Hepatocyte (in vitro differentiated cells): ENCODE measurements at regions not wholly inside any gene's neighbourhood (a gene's known extent, or its start where the extent isn't known, plus 50 kb on each side); places are given as distances from the start of the nearest gene placed in this dataset.

Experiments
- DNase-seq: peaks from one replicate; pipeline ENCODE4 v3.0.0-alpha.2; 2016; ENCODE audit warnings: low spot score
- H2AFZ ChIP-seq: fragments of 200-600 bp; sonication (generic); 2 replicates; pipeline ENCODE4 v1.6.0; 2016; ENCODE audit warnings: antibody characterized with exemption, mild to moderate bottlenecking
- H3K27ac ChIP-seq: fragments of 200-600 bp; sonication (generic); 2 replicates; pipeline ENCODE4 v1.5.1; 2016; ENCODE audit warnings: mild to moderate bottlenecking
- H3K27me3 ChIP-seq: fragments of 200-600 bp; sonication (generic); 2 replicates; pipeline ENCODE4 v1.6.1; 2016
- H3K36me3 ChIP-seq: fragments of 200-600 bp; sonication (generic); replicated peaks from 2 replicates; pipeline ENCODE4 v1.5.1; 2016; ENCODE audit warnings: low read depth; ENCODE audit not compliant: insufficient read depth
- H3K4me1 ChIP-seq: fragments of 200-600 bp; sonication (generic); 2 replicates; pipeline ENCODE4 v1.5.1; 2016; ENCODE audit warnings: mild to moderate bottlenecking, moderate library complexity; ENCODE audit not compliant: insufficient read depth
- H3K4me2 ChIP-seq: fragments of 200-600 bp; sonication (generic); 2 replicates; pipeline ENCODE4 v1.6.0; 2016
- H3K4me3 ChIP-seq: fragments of 200-600 bp; sonication (generic); 2 replicates; pipeline ENCODE4 v1.5.1; 2016; ENCODE audit warnings: mild to moderate bottlenecking
- H3K79me2 ChIP-seq: fragments of 200-600 bp; sonication (generic); 2 replicates; pipeline ENCODE4 v1.6.0; 2017; ENCODE audit warnings: mild to moderate bottlenecking
- H3K9me2 ChIP-seq: fragments of 200-600 bp; sonication (generic); replicated peaks from 2 replicates; pipeline ENCODE4 v1.6.0; 2017; ENCODE audit warnings: mild to moderate bottlenecking; ENCODE audit not compliant: insufficient read depth
- H3K9me3 ChIP-seq: fragments of 200-600 bp; sonication (generic); 2 replicates; pipeline ENCODE4 v1.5.1; 2016; ENCODE audit warnings: low read depth, mild to moderate bottlenecking
- H4K20me1 ChIP-seq: fragments of 200-600 bp; sonication (generic); 2 replicates; pipeline ENCODE4 v1.6.0; 2016; ENCODE audit warnings: mild to moderate bottlenecking; ENCODE audit not compliant: insufficient read depth, poor library complexity, severe bottlenecking
- CTCF ChIP-seq: fragments of 200-600 bp; sonication (generic); IDR thresholded peaks from 2 replicates; pipeline ENCODE4 v1.5.1; 2016; ENCODE audit warnings: antibody characterized with exemption, mild to moderate bottlenecking; ENCODE audit not compliant: poor library complexity
- EZH2 ChIP-seq: fragments of 200-600 bp; sonication (generic); IDR thresholded peaks from 2 replicates; pipeline ENCODE4 v1.6.1; 2016; ENCODE audit warnings: antibody characterized with exemption, mild to moderate bottlenecking, borderline replicate concordance
- EZH2phosphoT487 ChIP-seq: fragments of 200-600 bp; sonication (generic); IDR thresholded peaks from one replicate; pipeline ENCODE4 v1.6.1; 2018; ENCODE audit warnings: antibody characterized with exemption, mild to moderate bottlenecking, low read depth, moderate library complexity; ENCODE audit not compliant: unreplicated experiment, severe bottlenecking
- WGBS: methylation state at CpG from one replicate; pipeline ENCODE4 v1.1.6; 2016; ENCODE audit warnings: low lambda C conversion rate; ENCODE audit errors: missing lambda C conversion rate; 5-methylcytosine and 5-hydroxymethylcytosine counted together

GRCh38 chr3:139794469-139795265 lies 116.9 kb upstream of the NMNAT3 start:
- Histone ChIP-seq H3K4me3 (no peak overlapping the region), H3K79me2 (no peaks in the 10 kb centered on the region), H3K9me3 (no peaks in the 10 kb centered on the region), H3K27ac (no peak overlapping the region), H3K36me3 (no peaks in the 10 kb centered on the region), H4K20me1 (no peaks in the 10 kb centered on the region), H3K9me2 (no peaks in the 10 kb centered on the region), H3K4me2 (no peak overlapping the region), H3K4me1 (no peaks in the 10 kb centered on the region), H2AFZ (no peak overlapping the region), H3K27me3 (no peaks in the 10 kb centered on the region)
- DNase-seq, result no peak
- TF ChIP-seq EZH2 (no peak), CTCF (no peak), EZH2phosphoT487 (no peak)
- WGBS, result 56% methylated on average over 6 of the region's 6 CpGs

GRCh38 chr3:139793408-139793807 lies 115.6 kb upstream of the NMNAT3 start:
- no peaks in the 10 kb centered on the region for H4K20me1 ChIP-seq
- H3K9me3 ChIP-seq, result no peaks in the 10 kb centered on the region
- WGBS, result 93% methylated on average over 3 of the region's 3 CpGs
- no peaks in the 10 kb centered on the region for H3K9me2 ChIP-seq
- no peak overlapping the region for H3K4me2 ChIP-seq
- no peak overlapping the region for H3K27ac ChIP-seq
- no peaks in the 10 kb centered on the region for H3K79me2 ChIP-seq
- no peaks in the 10 kb centered on the region for H3K27me3 ChIP-seq
- no peaks in the 10 kb centered on the region for H3K4me1 ChIP-seq
- H3K36me3 ChIP-seq, result no peaks in the 10 kb centered on the region
- no peak for DNase-seq
- no peak overlapping the region for H2AFZ ChIP-seq
- TF ChIP-seq EZH2phosphoT487 (no peak), EZH2 (no peak), CTCF (no peak)
- H3K4me3 ChIP-seq, result no peak overlapping the region

- Histone ChIP-seq H3K9me3 (no peaks in the 10 kb centered on the region), H3K79me2 (no peaks in the 10 kb centered on the region), H3K4me1 (no peaks in the 10 kb centered on the region), H3K27ac (no peak overlapping the region), H3K36me3 (no peaks in the 10 kb centered on the region), H2AFZ (no peak overlapping the region), H3K9me2 (no peaks in the 10 kb centered on the region), H3K4me3 (no peak overlapping the region), H3K4me2 (no peak overlapping the region), H4K20me1 (no peaks in the 10 kb centered on the region), H3K27me3 (no peaks in the 10 kb centered on the region)
- TF ChIP-seq EZH2phosphoT487 (no peak), CTCF (no peak), EZH2 (no peak)
- WGBS, result 70% methylated on average over 1 of the region's 1 CpG
- no peak for DNase-seq
Measured at GRCh38 chr3:139780593-139780992, 102.8 kb upstream of the NMNAT3 start.
